ENCODE measurements at regions not wholly inside any gene's neighbourhood (a gene's known extent, or its start where the extent isn't known, plus 50 kb on each side); places are given as distances from the start of the nearest gene placed in this dataset.

GRCh38 chr10:107383357-107383756, 218.9 kb upstream of the SORCS1 start:
- H3K4me1 ChIP-seq (ENCODE audit: insufficient read depth), result no peaks in the 10 kb centered on the region
- H3K27ac ChIP-seq, result no peak overlapping the region
- no peak for TF ChIP-seq CTCF (IDR thresholded peaks at IDR 0.05)
- no peak for TF ChIP-seq POLR2A (IDR thresholded peaks at IDR 0.05)
- no peak for TF ChIP-seq EP300 (IDR thresholded peaks at IDR 0.05)
- no peaks in the 10 kb centered on the region for H3K36me3 ChIP-seq
- no peak overlapping the region for H3K4me3 ChIP-seq
- no peaks in the 10 kb centered on the region for H3K9me3 ChIP-seq
- 85 to 89% (median 89%) methylated on average over 3 of the region's 3 CpGs for WGBS, 3 donors
- intact Hi-C loops (cut with DNase I), result no loop called here
- no peak for DNase-seq
- H3K27me3 ChIP-seq, result no peaks in the 10 kb centered on the region

- intact Hi-C loops (cut with DNase I), result no loop called here
- WGBS, 3 donors, result 86 to 89% (median 87%) methylated on average over 2 of the region's 2 CpGs
- H3K27ac ChIP-seq, result no peak overlapping the region
- H3K4me3 ChIP-seq, result no peak overlapping the region
- H3K4me1 ChIP-seq (ENCODE audit: insufficient read depth), result no peaks in the 10 kb centered on the region
- H3K9me3 ChIP-seq, result no peaks in the 10 kb centered on the region
- TF ChIP-seq CTCF (IDR thresholded peaks at IDR 0.05) (no peak), POLR2A (IDR thresholded peaks at IDR 0.05) (no peak), EP300 (IDR thresholded peaks at IDR 0.05) (no peak)
- H3K36me3 ChIP-seq, result no peaks in the 10 kb centered on the region
- H3K27me3 ChIP-seq, result no peaks in the 10 kb centered on the region
- DNase-seq, result no peak
Observed at GRCh38 chr10:107379601-107380000, 215.1 kb upstream of the SORCS1 start.

GRCh38 chr10:107371801-107372200, 207.3 kb upstream of the SORCS1 start:
- H3K27me3 ChIP-seq, result no peaks in the 10 kb centered on the region
- intact Hi-C loops (cut with DNase I), result no loop called here
- no peak overlapping the region for H3K4me3 ChIP-seq
- DNase-seq, result no peak
- no peaks in the 10 kb centered on the region for H3K9me3 ChIP-seq
- H3K27ac ChIP-seq, result no peak overlapping the region
- H3K4me1 ChIP-seq (ENCODE audit: insufficient read depth), result no peaks in the 10 kb centered on the region
- TF ChIP-seq CTCF (IDR thresholded peaks at IDR 0.05), result no peak
- no peak for TF ChIP-seq EP300 (IDR thresholded peaks at IDR 0.05)
- TF ChIP-seq POLR2A (IDR thresholded peaks at IDR 0.05), result no peak
- H3K36me3 ChIP-seq, result no peaks in the 10 kb centered on the region
- WGBS, 3 donors, result 81 to 89% (median 84%) methylated on average over 2 of the region's 2 CpGs

GRCh38 chr10:107364872-107365271, 200.4 kb upstream of the SORCS1 start:
- intact Hi-C loops (cut with DNase I), result no loop called here
- TF ChIP-seq CTCF (IDR thresholded peaks at IDR 0.05) (no peak), EP300 (IDR thresholded peaks at IDR 0.05) (no peak), POLR2A (IDR thresholded peaks at IDR 0.05) (no peak)
- Histone ChIP-seq H3K4me3 (no peak overlapping the region), H3K27me3 (no peaks in the 10 kb centered on the region), H3K27ac (no peak overlapping the region), H3K36me3 (no peaks in the 10 kb centered on the region), H3K9me3 (no peaks in the 10 kb centered on the region), H3K4me1 (ENCODE audit: insufficient read depth) (no peaks in the 10 kb centered on the region)
- no peak for DNase-seq
- WGBS, 3 donors, result 86 to 88% (median 87%) methylated on average over 3 of the region's 3 CpGs

- Histone ChIP-seq H3K27me3 (no peaks in the 10 kb centered on the region), H3K9me3 (no peaks in the 10 kb centered on the region), H3K27ac (no peak overlapping the region), H3K4me1 (ENCODE audit: insufficient read depth) (no peaks in the 10 kb centered on the region), H3K4me3 (no peak overlapping the region), H3K36me3 (no peaks in the 10 kb centered on the region)
- intact Hi-C loops (cut with DNase I), result no loop called here
- TF ChIP-seq EP300 (IDR thresholded peaks at IDR 0.05) (no peak), POLR2A (IDR thresholded peaks at IDR 0.05) (no peak), CTCF (IDR thresholded peaks at IDR 0.05) (no peak)
- no peak for DNase-seq
Observed at GRCh38 chr10:107362306-107362705, 197.8 kb upstream of the SORCS1 start.

Data from ovary (tissue), 7 donors.